CD4-positive, alpha-beta T cell treated with Interleukin-6 at 100 ng/mL for 8 hours (primary cell): ENCODE measurements at regions not wholly inside any gene's neighbourhood (a gene's known extent, or its start where the extent isn't known, plus 50 kb on each side); places are given as distances from the start of the nearest gene placed in this dataset.

ENCODE experiments used
- DNase-seq: peaks from one replicate; pipeline ENCODE4 v3.0.0-alpha.2; 2020; ENCODE audit warnings: mixed read lengths, low spot score

DNA sequence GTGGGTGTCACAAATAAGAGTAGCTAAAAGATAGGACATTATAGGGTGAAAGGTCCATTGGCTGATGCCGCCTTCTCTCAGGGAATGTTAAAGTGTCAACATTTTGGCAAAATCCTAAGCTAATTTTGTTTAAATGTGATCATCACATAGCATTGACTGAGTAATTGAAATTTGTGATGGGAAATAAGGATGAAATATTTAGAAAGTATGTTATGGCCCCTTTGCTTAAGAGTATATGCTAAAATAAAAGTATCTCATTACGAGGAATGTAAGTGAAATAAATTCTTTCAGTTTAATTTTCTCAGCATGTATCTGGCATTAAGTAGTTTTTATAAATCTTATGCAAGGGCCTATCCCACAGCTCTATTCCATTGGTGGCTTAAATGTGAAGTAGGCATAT is 229.2 kb downstream of the PRL start:
- DNase-seq, result no peak

DNA sequence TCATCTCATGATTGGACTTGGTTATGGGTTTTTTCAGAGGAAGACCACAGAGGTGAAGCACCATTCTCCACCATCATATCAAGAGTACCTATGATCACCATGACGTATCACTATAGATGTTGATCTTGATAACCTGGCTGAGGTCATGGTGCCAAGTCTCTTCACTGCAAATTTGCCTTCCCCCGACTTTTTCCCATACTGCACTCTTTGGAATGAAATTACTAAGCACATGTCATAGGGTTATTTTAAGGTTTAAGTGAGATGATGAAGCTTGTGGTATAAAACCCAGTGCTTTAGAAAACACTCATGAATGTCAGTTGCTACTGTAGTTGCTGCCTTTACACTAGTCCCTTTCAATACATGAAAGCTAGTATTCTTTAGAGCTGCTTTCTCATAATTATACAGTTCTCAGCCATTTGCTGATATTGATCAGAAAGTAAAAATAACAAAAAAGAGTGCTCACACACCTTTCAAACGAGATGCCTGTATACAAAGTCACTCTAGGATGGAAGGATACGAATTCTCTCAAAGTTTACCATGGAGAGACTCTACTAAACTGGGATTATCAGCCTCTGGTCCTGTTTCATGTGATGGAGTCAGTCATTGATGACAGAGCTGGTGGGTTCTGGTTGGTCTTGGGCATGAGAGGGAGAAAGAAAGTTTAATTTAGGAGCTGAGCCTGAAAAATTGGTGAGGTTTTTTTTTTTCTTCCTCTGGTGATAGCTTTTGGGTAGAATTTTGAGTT is 228.1 kb downstream of the PRL start:
- DNase-seq, result no peak

DNA sequence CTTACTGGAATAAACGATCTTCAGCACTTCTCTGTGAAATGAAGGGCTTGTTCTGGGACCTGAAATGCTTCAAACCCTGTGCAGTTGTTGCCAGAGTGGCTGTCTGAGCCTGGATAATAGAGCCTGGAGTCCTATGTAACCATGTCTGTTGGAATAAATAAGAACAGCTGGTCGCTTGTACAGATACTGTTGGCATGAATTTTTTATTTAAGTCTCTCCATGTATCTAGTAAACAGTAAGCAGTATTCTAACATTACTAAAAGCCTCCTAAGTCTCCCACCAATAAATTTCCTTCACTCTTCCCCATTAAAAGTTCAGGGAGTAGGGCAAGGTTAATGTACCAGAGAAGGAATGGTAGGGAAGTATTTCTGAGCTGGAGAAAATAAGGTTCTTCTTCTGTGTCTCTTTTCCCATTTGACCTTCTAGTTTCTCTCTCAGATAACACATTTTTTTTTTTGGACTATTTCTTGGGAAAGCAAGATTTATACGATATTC is 227.5 kb downstream of the PRL start:
- no peak for DNase-seq

DNA sequence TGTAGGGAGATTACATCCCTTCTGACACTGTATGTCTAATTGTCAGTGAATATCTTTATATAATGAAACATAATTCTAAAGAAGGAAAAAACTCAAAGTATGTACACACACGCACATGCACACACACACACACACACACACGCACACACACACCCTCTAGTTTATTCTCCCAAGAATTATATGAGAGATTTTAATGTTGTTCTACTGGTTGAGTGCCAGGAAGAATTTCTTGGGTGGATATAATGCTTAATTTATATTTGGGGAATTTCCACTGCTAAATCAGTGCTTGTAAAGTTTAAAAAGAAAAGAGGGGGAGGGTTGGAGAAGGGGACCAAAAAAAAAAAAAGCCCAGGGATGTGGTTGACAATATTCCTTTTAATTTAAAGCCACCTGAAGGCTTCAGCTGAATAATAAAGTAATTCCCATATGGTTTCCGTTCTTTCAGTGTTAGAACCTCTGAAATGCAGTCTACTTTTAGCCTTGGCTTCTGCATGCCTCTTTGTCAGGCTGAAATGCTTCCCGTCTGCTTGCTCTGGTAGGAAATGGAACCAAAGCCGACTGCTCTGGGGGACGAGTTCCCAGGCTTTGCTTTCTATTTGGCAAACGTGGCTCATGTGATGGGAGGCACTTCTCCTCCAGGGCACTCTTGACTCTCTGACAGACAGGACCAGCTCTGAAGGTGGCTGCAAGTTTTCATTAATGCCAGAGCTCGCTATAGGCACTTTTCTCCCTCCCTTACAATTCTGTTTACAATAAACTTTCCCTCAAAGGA is 225.4 kb downstream of the PRL start:
- no peak for DNase-seq

DNA sequence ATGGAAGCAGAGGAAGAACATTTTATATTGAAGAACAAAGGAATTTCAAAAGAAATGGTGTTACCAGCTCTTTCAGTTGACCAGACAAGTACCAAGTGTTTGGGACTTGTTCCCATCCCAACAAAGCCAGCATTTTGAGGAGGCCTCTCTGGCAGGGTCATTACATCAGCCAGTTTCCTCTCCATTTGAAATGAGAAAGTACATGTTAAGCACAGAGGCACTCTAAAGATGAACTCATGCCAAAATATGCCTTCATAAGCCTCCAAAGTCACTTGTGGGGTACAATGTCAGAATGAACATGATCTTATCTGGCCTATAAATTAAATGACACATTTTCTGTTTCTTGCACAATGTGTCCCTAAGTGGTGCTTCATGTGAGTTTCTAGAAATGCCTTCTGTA is 223.9 kb downstream of the PRL start:
- no peak for DNase-seq

DNA sequence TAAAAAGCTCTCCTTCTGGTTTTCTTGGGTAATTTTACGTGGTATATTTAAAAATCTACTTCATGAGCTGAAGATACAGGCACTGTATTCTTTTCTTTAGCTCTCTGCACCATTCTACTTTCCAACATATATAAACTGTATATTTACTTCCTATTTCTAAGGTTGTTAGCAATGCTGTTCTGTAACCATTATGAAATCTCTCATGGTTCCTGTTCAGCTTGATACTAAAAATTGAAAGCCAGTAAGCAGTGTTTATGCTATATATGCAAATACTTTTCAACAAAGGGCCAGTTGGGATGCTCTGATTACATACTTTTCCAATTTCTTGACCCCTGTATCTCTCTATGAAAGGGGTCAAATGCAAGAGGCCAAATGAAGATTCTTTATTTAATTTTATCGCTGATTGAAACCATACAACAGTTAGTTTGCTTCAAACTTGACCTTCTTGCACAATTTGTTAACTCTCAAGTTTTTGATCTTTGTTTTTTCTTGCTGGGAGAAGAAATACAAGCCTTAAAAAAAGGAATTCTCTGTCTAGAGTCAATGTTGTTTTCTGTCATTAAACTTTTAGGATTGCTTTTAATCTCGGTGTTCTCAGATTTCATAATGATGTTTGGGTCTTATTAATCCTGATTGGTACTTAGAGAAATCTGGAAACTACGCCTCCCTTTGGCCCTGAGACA is 223.2 kb downstream of the PRL start:
- DNase-seq, result no peak

DNA sequence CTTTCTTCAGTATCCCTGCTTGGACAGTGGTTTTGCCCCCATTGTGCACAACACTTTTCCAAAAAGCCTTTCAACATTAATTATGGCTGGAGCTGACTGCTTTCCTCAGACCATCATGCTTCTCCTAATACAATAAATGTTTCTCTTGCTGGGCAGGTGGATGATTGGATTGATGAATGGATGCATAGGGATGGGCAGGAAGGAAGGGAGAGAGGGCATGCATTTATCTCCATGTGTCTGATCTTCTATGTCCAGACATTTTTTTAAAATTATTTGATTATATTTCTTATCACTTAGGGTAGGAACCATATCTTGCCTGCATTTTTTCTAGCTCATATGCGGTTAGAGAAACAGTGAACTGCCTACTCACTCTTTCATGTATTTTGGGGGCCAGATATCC is 218.5 kb downstream of the PRL start:
- no peak for DNase-seq

DNA sequence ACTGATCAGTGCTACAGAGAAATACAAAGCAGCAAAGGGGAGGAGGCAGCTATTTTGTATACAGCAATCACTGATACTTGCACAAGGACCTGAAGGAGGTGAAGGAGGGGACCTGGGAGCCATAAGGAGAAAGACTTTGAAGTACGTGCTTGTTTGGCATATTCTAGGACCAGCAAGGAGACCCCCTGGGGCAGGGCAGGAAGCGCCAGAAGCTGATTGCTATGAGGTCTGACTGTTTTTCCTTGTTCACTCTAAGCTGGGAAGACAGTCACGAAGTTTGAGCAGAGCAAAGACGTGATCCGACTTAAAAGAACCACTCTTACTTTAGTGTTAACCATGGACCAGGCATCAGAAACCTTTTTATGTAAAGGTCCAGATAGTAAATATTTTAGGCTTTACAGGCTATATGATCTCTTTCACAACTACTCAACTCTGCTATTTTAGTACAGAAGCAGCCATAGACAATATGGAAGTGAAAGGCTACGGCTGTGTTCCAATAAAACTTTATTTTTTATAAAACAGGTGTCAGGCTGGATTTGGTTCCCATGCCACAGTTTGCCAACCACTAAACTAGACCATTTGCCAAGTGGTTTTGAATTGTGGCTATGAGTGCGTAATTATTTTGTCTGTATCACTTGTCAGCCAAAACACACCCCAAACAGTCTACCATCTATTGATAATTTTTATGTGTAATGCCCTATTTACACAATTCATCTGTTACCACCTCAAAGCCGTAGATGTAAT is 217.9 kb downstream of the PRL start:
- DNase-seq, result no peak

DNA sequence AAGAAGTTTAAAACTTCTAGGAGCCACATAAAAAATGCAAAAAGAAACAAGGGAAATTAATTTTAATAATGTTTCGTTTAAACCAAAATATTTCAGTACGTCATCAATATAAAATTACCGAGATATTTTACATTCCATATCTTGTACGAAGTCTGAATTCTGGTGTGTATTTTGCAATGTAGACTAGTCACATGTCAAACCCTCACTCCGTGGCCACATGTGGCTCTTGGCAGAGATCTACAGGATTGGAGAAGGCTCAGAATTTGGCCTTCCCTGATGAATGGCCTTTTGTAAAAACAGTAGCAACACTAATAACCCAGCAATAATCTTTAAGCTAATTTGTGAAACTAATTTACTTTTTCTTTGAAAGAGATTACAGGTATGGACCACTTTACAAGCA is 217.1 kb downstream of the PRL start:
- DNase-seq, result no peak

DNA sequence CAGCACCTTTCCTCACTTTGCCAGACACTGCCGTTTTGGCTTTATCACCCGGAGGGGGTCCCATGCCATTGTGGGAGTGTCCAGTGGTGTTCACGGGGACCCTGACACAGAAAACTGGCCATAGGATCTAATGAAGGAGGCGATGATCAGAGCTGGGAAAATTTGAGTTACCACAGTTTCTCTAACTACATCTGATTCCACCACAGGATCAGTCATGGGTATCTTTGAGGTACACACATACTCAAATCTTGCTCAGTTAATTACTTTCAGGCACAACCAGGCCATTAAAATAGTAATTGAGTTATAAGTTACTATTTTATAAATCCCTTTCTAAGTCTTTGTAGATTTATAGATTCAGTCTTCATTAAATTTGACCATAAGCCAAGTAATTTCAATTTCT is 215.1 kb downstream of the PRL start:
- DNase-seq, result no peak

DNA sequence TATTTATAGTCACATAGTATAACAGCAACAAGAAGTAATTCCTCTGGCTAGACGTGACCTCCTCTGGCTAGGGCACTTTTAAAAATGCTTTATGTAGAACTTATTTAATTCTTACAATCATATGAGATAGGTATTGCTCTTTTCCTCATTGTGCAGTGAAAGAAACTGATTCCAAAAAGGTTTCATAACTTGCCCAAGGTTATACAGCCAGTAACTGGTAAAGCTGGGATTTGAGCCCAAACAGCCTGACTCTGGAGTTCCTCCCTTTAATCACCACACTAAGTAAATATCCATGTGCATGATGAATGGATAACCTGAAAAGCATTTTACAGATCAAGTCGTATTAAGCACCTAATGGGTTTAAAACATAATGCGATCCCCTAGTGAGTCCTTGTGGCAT is 214.6 kb downstream of the PRL start:
- DNase-seq, result no peak

DNA sequence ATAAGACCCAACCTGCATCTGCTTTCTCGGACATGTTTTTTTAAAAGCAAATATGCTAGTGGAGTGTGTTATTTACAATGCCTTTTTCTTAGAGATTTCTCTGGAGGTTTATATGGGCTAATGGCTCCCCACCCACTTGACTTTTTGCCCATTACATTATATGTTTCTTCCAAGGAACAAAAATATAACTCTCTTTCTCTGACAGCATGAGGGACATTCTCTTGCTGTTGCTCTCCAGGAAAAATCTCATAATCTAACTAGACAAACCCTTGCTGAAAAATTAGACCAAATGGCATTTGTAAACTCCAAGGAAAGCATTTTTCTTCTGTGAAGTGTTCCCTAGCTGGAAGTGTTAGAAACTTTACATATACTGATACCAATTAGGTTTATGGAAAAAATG is 213.7 kb downstream of the PRL start:
- no peak for DNase-seq

DNA sequence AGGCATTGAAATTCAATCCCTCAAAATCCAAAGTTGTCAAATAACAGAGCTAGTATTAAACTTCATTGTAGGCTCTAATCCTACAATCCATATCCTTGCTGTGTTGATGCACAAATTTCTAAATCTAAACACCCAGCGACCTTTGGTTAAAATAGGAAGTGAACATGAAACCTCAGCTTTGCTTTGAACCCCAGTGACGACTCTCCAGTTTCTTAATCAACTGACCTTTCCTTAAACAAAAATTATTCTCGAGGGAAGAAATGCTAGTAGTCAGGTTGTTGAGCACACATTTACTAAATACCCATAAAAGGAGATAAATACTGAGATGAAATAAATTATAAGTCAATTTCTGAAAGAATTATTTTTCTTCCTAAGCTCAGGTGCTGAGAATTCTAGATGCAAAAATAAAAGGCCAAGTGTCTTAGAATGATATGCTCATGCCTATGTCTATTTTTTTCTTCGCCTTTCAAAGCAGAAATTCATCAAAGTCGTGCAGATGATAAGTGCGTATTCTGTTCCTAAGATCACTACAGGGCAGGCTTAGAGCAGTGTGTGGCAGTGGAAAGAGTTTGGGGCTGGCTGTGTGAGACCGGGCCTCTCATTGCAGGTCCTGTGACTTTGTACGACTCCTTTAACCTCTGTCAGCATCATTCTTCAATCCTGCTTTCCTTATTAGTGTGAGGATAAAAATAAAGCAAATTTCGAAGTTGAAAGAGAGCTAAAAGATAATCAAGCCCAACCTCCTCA is 208.7 kb downstream of the PRL start:
- DNase-seq, result no peak

DNA sequence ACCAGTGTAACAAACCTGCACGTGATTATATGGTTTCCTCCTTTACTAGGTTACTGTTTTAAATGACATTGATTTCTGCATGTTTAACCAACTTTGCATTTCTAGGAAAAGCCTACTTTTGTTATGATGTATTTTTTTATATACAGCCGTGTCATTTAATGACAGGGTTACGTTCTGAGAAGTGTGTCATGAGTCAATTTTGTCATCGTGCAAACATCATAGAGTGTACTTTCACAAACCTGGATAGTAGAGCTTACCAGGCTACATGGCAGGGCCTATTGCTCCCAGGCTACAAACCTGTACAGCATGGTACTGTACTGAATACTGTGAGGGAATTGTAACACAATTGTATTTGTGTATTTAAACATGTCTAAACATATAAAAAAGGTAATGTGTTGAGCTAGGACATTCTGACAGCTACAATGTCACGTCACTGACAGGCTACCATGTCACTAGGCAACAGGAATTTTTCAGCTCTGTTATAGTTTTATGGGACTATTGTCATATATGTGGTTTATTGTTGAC is 205.3 kb downstream of the PRL start:
- DNase-seq, result no peak

DNA sequence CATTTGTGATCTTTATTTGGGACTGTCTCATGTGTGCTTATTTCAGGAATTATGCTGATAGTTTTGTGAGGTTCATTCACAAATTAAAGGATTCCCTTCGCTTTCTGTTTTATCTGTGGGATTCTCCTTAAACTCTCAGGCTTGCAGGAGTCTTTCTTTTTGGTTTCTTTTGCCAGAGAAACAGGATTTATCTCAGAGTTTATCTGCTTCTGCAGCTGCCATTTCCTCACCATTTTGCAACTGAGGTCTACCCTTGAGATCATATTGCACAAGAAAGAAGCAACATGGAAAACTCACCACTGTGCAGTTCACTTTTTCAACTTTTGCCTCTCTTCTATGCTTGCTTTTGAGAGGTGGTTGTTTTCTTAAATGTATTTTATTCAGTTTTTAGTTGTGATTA is 201.0 kb downstream of the PRL start:
- no peak for DNase-seq

DNA sequence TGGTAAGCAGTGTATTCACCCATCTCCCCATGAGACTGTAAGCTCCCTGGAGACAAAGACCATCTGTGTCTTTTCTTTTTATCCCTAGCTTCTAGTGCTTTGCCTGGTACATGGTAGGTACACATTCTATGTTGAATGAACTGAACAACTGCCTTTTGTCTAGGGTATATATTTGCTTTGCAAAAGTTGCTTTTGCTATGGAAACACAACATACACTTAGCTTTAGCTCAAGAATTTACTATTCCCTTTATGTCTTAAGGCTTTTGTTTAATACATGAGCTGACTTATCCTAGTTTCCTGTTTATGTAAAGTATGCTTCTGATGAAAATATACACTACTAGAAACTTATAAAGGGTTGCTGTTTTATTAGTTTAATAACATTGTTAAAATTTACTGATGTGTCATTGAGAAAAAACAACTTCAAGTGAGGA is 198.2 kb downstream of the PRL start:
- no peak for DNase-seq

DNA sequence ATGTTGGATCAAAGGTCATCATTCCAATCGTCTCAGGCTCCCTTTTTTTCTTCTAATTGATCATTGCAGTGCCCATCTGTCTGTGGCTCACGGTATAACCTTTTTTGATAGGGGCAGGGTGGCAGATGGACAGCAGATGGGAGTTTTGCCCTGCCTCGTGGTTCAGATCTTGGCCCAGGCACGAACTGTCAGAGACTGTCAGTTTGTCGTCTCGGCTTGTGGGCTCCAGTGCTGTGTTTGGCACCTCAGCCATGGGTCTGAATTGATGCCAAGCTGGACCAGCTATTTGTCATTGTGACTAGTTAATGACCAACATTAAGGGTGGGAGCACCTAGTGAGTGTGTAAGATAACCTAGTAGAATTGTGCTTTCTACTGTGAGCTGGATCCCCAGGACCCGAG is 197.6 kb downstream of the PRL start:
- DNase-seq, result no peak

DNA sequence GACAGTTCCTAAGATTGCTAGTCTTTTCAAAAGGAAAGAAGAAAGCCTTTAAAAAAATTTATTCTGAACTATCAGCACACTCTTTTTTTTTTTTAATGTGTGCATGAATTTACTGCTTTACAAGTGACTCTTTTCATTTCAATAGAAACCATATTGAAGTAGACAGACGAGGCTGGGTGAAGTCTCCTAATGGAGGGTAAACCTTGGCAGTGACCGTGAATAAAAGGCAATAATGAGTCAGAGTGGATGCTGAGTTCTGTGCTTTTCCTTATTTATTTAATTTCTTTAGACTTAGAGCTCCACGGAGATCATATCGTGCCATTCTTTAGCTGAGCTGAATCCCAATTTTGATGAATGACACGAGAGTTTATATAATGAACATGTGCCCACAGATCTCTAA is 196.9 kb downstream of the PRL start:
- DNase-seq, result no peak

DNA sequence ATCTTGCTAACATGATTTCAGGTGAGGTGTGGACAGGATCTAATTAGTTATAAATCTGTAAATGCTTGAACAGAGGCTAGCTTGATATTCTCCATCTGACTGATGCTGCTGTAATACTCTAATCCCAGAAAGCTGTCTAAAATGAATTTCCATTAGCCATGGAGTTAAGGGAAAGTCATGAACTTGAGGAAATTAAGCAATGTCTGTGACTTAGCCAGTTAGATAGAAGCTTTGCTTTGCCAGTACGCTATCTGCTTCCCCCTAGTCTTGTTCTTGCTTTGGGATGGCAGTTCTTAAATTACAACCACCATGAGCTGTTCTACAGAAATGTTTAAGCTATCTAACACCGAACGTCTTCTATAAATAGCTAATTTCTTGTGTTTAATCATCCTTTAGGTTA is 195.7 kb downstream of the PRL start:
- DNase-seq, result no peak

DNA sequence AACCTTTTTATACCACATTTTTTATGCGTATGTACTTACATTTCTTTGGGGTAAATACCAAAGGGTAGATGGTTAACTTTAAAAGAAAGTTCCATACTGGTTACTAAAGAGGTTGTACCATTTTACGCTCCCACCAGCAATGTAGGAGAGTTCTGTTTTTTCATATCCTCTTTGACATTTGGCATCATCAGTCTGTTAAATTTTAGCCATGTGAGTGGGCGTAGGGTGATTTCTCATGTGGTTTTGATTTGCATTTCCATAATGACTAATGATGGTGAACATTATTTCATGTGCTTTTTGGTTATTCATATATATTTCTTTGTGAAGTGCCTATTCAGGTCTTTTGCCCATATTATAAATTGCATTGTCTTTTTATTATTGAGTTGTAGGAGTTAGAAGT is 194.2 kb downstream of the PRL start:
- DNase-seq, result no peak

DNA sequence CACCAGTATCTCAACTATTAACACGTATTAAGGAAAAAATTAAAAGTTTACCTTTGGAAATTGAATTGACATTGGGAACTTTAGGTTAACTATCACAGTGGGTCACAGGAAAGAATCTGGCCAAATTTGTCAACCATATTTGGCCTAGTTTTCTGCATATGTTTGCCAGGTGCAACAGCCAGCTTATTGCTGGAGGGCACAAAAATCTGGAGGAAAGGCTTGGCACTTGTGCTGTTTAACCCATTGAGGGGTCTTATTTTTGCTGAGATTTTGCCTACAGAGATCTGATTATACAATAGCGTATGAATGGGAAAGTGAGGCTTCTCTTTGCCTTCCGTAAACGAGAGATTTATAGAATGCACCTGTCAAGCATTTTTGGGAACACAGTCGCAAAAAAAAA is 190.4 kb downstream of the PRL start:
- no peak for DNase-seq
